ENCODE measurements at regions not wholly inside any gene's neighbourhood (a gene's known extent, or its start where the extent isn't known, plus 50 kb on each side); places are given as distances from the start of the nearest gene placed in this dataset.

- no peak overlapping the region for H3K4me3 ChIP-seq (ENCODE audit: low read length)
- peak; percentile 15 for DNase-seq (ENCODE audit: low read depth)
- TF ChIP-seq CTCF (conservative IDR thresholded peaks at IDR 0.05; ENCODE audit: low read depth, low read length), result no peak
Observed at GRCh38 chr13:58452123-58452623, 820.6 kb downstream of the PCDH17 start.

GRCh38 chr13:58455094-58455493 is 823.5 kb downstream of the PCDH17 start:
- no peak for DNase-seq (ENCODE audit: low read depth)
- no peak overlapping the region for H3K4me3 ChIP-seq (ENCODE audit: low read length)
- no peak for TF ChIP-seq CTCF (conservative IDR thresholded peaks at IDR 0.05; ENCODE audit: low read depth, low read length)

DNA sequence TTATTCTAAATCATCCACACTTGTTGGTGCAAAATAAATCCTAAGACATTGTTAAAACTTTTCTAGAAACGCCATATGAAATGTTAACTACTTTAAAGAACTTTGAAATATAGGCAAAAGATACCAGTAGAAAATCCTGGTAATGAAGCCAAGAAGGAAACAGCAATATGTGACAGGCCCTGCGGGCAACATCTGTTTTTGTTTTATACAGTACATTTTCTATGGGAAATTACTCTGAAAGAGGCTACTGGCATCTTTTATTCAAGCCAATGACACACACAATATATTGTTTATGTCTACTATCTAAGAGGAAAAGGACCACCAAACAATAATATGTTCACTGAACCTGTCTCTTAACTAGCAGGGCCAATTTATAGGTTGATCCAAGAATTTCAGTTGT is 829.7 kb downstream of the PCDH17 start:
- no peak for DNase-seq (ENCODE audit: low read depth)
- H3K4me3 ChIP-seq (ENCODE audit: low read length), result no peak overlapping the region
- TF ChIP-seq CTCF (conservative IDR thresholded peaks at IDR 0.05; ENCODE audit: low read depth, low read length), result no peak

- no peak overlapping the region for H3K4me3 ChIP-seq (ENCODE audit: low read length)
- TF ChIP-seq CTCF (conservative IDR thresholded peaks at IDR 0.05; ENCODE audit: low read depth, low read length), result no peak
Observed at GRCh38 chr13:58463841-58464240, 832.3 kb downstream of the PCDH17 start.

DNA sequence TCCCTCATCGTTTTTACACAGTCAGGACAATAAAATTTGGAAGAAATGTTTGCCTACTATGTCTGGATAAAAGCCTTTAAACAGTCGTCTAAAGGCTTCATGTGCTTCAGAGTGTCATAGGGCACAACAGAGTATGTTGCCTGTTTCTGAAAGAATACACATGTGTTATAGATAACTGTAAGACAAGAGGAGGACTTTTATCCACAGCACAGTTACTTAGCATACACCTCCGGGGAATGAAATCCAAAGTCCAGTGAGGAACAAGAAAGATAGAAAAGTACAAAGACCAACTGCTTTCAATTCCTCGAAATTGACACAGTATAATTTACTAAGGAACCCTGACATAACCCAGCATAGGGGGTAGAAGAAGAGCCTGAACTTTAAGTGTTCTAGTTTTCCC is 835.6 kb downstream of the PCDH17 start:
- no peak overlapping the region for H3K4me3 ChIP-seq (ENCODE audit: low read length)
- no peak for TF ChIP-seq CTCF (conservative IDR thresholded peaks at IDR 0.05; ENCODE audit: low read depth, low read length)
- DNase-seq (ENCODE audit: low read depth), result no peak

More at GRCh38 chr13:58463841-58464240, 832.3 kb downstream of the PCDH17 start:
- DNase-seq (ENCODE audit: low read depth), result no peak

GRCh38 chr13:58472483-58472882 is 840.9 kb downstream of the PCDH17 start:
- peak; percentile 48 for DNase-seq (ENCODE audit: low read depth)
- no peak overlapping the region for H3K4me3 ChIP-seq (ENCODE audit: low read length)
- no peak for TF ChIP-seq CTCF (conservative IDR thresholded peaks at IDR 0.05; ENCODE audit: low read depth, low read length)

DNA sequence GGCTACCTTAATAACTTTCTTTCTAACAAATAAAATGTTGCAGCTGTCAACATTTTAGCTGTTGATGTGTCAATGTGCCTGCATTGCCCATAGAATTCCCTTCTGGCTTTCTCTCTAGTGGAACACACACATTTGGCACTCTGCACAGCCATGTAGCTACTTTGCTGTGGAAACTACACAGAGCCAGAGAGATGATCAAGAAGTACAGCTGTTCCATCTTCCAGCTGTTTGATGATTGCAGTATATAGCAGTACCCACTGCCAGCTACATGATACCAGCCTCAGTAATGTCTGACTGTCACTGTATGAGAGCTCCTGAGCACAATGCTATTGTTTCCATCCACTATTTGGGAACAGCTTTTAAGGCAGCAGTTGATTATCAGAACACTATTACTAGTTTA is 843.0 kb downstream of the PCDH17 start:
- H3K4me3 ChIP-seq (ENCODE audit: low read length), result no peak overlapping the region
- TF ChIP-seq CTCF (conservative IDR thresholded peaks at IDR 0.05; ENCODE audit: low read depth, low read length), result no peak
- DNase-seq (ENCODE audit: low read depth), result no peak
